HFF-Myc (cell line): ENCODE measurements at regions not wholly inside any gene's neighbourhood (a gene's known extent, or its start where the extent isn't known, plus 50 kb on each side); places are given as distances from the start of the nearest gene placed in this dataset.

Experiments
- DNase-seq: peaks from one replicate; pipeline ENCODE4 v3.0.0-alpha.2; 2011; ENCODE audit warnings: low read depth; ENCODE audit errors: extremely low read depth
- H3K4me3 ChIP-seq: replicated peaks from 2 replicates; pipeline ENCODE4 v1.5.1; 2011; ENCODE audit warnings: low read depth, mild to moderate bottlenecking, control low read depth, low read length
- TF ChIP-seq, protein P1 (sequence below): IDR thresholded peaks from 2 replicates; pipeline ENCODE4 v1.5.1; 2012; ENCODE audit warnings: mild to moderate bottlenecking, low read depth, low read length, control low read depth; ENCODE audit errors: missing control alignments

DNA sequence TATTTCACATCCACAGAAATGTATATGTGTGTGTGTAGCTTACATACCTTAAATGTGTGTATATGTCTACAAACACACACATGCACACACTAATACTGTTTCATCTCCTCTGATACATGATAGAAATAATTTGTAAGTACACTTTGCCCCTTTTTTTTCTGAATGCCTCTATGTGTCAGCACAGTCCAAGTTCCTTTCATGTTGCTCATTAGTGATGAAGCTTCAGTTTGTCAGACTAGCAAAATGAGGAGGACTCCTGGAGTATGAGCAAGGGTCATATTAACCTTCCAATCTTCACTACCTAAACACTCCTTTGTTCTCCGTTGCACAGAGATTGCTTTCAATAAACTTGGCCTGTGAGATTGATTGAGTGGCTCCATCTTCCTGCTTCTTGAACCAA, 935.4 kb downstream of the MRPL39 start:
- DNase-seq = no peak
- no peak overlapping the region for H3K4me3 ChIP-seq
- TF ChIP-seq, protein P1, sequence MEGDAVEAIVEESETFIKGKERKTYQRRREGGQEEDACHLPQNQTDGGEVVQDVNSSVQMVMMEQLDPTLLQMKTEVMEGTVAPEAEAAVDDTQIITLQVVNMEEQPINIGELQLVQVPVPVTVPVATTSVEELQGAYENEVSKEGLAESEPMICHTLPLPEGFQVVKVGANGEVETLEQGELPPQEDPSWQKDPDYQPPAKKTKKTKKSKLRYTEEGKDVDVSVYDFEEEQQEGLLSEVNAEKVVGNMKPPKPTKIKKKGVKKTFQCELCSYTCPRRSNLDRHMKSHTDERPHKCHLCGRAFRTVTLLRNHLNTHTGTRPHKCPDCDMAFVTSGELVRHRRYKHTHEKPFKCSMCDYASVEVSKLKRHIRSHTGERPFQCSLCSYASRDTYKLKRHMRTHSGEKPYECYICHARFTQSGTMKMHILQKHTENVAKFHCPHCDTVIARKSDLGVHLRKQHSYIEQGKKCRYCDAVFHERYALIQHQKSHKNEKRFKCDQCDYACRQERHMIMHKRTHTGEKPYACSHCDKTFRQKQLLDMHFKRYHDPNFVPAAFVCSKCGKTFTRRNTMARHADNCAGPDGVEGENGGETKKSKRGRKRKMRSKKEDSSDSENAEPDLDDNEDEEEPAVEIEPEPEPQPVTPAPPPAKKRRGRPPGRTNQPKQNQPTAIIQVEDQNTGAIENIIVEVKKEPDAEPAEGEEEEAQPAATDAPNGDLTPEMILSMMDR = no peak

GRCh38 chr21:24658926-24659325, 948.4 kb downstream of the MRPL39 start:
- TF ChIP-seq, protein P1 = no peak
- H3K4me3 ChIP-seq = no peak overlapping the region

DNA sequence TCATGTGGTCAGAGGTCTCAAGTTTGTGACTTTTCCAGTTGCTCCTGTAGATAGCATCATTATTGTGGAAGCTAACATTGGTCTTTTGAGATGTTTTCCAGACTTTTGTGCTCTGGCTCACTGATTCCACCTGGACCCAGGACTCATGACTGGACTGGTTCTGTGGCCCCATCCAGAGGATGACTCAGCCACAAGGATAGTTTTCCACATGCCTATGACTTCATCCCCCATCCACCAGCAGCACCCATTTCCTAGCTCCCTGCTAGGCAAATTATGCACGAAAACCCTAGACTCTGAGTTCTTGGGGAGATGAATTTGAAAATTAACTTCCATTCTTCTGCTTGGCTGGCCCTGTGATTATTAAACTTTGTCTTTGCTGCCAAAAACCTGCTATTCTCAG, 949.3 kb downstream of the MRPL39 start:
- no peak for DNase-seq
- TF ChIP-seq, protein P1 = no peak

More at GRCh38 chr21:24658926-24659325, 948.4 kb downstream of the MRPL39 start:
- no peak for DNase-seq

DNA sequence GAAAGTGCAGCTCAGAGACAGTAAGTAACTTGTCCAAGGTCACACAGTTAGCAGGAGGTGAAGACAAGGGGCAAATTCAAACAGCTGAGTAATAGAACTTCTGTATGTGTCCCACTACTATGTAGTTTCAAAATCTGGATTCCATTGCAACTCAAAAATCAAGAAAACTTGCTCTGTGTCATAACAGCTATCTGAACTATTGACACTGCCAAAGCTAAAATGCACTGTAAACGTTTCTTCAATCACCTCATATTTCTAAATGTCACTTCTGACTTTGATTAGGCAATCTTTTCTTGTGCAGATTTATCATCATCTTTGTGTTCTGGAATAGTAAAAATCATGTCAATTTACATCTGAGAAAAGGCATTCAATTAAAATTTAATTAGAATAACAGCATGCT, 957.6 kb downstream of the MRPL39 start:
- H3K4me3 ChIP-seq = no peak overlapping the region
- DNase-seq = no peak
- TF ChIP-seq, protein P1 = no peak

More for the DNA sequence above, 949.3 kb downstream of the MRPL39 start:
- H3K4me3 ChIP-seq = no peak overlapping the region

DNA sequence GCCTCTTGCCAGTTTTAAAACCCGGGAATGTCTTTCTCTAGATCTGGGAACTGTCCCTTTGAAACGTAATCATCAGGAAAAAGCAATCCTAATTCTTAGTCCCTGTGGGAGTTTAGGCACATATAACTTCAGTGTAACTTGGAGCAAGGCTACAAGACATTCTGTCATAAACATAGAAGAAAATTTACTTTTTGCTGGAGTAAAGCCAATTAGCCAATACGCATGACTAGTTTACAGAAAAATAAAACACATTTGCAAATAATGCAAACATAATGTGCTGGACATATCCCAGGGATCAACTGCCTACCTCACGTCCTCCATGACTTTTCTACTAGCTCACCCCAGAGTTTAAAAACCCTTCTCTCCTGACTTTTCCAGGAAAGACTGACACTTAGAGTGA, 970.6 kb downstream of the MRPL39 start:
- DNase-seq = no peak
- TF ChIP-seq, protein P1 = no peak
- H3K4me3 ChIP-seq = no peak overlapping the region

DNA sequence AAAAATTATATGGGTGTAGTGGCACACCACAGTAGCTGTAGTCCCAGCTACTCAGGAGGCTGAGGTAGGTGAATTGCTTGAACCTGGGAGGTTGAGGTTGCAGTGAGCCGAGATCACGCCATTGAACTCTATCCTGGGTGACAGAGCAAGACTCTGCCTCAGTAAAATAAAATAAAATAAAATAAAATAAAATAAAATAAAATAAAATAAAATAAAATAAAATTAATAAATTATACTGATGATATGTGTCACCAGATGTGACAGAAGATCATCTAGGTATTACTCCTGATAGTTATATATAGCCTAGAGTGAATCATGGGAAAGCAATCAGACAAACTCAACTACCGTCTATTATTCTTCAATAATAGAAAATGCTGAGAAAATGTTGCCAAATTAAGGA, 972.5 kb downstream of the MRPL39 start:
- TF ChIP-seq, protein P1 = no peak
- no peak overlapping the region for H3K4me3 ChIP-seq
- no peak for DNase-seq

GRCh38 chr21:24628536-24628935, 978.7 kb downstream of the MRPL39 start:
- no peak for DNase-seq

More at GRCh38 chr21:24628536-24628935, 978.7 kb downstream of the MRPL39 start:
- H3K4me3 ChIP-seq = no peak overlapping the region
- TF ChIP-seq, protein P1 = no peak
